ENCODE measurements at regions not wholly inside any gene's neighbourhood (a gene's known extent, or its start where the extent isn't known, plus 50 kb on each side); places are given as distances from the start of the nearest gene placed in this dataset.

DNA sequence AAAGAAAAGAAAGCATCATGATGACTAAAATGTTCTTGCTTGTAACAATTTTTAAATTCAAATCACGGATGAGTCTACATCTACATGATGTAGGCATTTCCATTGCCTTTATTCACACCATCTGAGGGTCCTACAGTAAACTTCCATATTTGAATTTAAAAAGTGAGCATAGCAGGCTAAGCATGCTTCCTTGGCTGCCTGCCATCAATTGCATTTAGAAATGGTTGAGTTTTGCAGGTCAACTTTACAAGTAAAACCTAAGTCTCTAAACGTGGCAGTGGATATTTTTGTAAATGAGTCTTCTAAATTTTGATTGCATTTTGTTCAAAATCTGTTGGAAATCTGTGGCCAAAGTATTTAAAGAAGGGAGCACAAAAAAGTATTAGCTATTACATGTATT, 136.5 kb upstream of the PTCH1 start:
- Histone ChIP-seq H3K9ac (ENCODE audit: insufficient read depth in 1 of 2, low read length in 2 of 2) (no peak overlapping the region), H3K36me3 (ENCODE audit: control insufficient read depth in 4 of 4, insufficient read depth in 4 of 4, low read length in 4 of 4) (no peaks in the 10 kb centered on the region), H3K27me3 (ENCODE audit: control insufficient read depth in 3 of 3, insufficient read depth in 3 of 3, low read length in 2 of 3) (no peaks in the 10 kb centered on the region), H3K4me3 (no peak overlapping the region), H3K4me1 (ENCODE audit: control insufficient read depth in 5 of 5, insufficient read depth in 5 of 5, low read length in 5 of 5) (no peaks in the 10 kb centered on the region), H3K9me3 (ENCODE audit: control insufficient read depth in 4 of 4, insufficient read depth in 3 of 4, low read length in 3 of 4) (no peaks in the 10 kb centered on the region), H3K27ac (ENCODE audit: low read depth in 1 of 2, low read length in 1 of 2) (no peak overlapping the region)
- no peak for TF ChIP-seq CTCF (IDR thresholded peaks at IDR 0.05; ENCODE audit: control extremely low read depth, extremely low read depth)
- ATAC-seq (ENCODE audit: insufficient read depth, low FRiP score) (no peak), DNase-seq (peak in 2 of 3 donors; percentile 38 to 66)
- WGBS, 2 donors: 69 to 82% methylated on average over 2 of the region's 2 CpGs

- Histone ChIP-seq H3K9me3 (ENCODE audit: control insufficient read depth in 4 of 4, insufficient read depth in 3 of 4, low read length in 3 of 4) (peaks cover 0 to 2% (median 0%) of the 10 kb centered on the region in 4 donors), H3K9ac (ENCODE audit: insufficient read depth in 1 of 2, low read length in 2 of 2) (no peak overlapping the region), H3K4me1 (ENCODE audit: control insufficient read depth in 5 of 5, insufficient read depth in 5 of 5, low read length in 5 of 5) (no peaks in the 10 kb centered on the region), H3K27ac (ENCODE audit: low read depth in 1 of 2, low read length in 1 of 2) (no peak overlapping the region), H3K27me3 (ENCODE audit: control insufficient read depth in 3 of 3, insufficient read depth in 3 of 3, low read length in 2 of 3) (no peaks in the 10 kb centered on the region), H3K4me3 (no peak overlapping the region), H3K36me3 (ENCODE audit: control insufficient read depth in 4 of 4, insufficient read depth in 4 of 4, low read length in 4 of 4) (no peaks in the 10 kb centered on the region)
- DNase-seq (no peak), ATAC-seq (ENCODE audit: insufficient read depth, low FRiP score) (no peak)
- no peak for TF ChIP-seq CTCF (IDR thresholded peaks at IDR 0.05; ENCODE audit: control extremely low read depth, extremely low read depth)
- 79 to 80% methylated on average over 3 of the region's 3 CpGs for WGBS, 2 donors
Observed at GRCh38 chr9:95650720-95651119, 133.9 kb upstream of the PTCH1 start.

DNA sequence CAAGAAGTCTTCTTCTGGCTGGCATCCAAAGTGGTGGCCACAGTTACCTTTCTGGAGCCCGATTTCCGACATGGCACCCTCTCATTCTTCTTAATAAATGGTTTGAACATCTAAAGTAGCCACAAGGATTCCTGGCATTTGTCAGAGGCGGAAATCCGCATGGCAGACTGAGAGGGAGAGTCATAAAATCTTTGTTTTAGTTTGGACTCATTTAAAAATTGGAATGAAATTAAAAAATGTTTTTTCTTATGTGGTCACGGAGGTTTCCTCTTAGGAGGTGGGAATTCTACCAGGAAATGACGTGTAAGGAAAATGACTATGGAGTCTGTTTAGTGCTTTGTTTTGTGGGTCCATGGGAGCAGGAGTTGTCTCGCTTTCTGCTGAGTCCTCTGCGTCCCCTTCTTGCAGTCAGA, 133.0 kb upstream of the PTCH1 start:
- no peak for TF ChIP-seq CTCF (IDR thresholded peaks at IDR 0.05; ENCODE audit: control extremely low read depth, extremely low read depth)
- WGBS, 2 donors: 73 to 79% methylated on average over 8 of the region's 8 CpGs
- ATAC-seq (ENCODE audit: insufficient read depth, low FRiP score) (no peak), DNase-seq (no peak)
- peaks cover 0 to under 1% (median 0%) of the 10 kb centered on the region in 5 donors for H3K4me1 ChIP-seq (ENCODE audit: control insufficient read depth in 5 of 5, insufficient read depth in 5 of 5, low read length in 5 of 5)
- no peak overlapping the region for H3K27ac ChIP-seq (ENCODE audit: low read depth in 1 of 2, low read length in 1 of 2)
- no peaks in the 10 kb centered on the region for H3K27me3 ChIP-seq (ENCODE audit: control insufficient read depth in 3 of 3, insufficient read depth in 3 of 3, low read length in 2 of 3)
- H3K9me3 ChIP-seq (ENCODE audit: control insufficient read depth in 4 of 4, insufficient read depth in 3 of 4, low read length in 3 of 4): peaks cover 0 to 4% (median 0%) of the 10 kb centered on the region in 4 donors
- no peaks in the 10 kb centered on the region for H3K36me3 ChIP-seq (ENCODE audit: control insufficient read depth in 4 of 4, insufficient read depth in 4 of 4, low read length in 4 of 4)
- no peak overlapping the region for H3K9ac ChIP-seq (ENCODE audit: insufficient read depth in 1 of 2, low read length in 2 of 2)
- no peak overlapping the region for H3K4me3 ChIP-seq

DNA sequence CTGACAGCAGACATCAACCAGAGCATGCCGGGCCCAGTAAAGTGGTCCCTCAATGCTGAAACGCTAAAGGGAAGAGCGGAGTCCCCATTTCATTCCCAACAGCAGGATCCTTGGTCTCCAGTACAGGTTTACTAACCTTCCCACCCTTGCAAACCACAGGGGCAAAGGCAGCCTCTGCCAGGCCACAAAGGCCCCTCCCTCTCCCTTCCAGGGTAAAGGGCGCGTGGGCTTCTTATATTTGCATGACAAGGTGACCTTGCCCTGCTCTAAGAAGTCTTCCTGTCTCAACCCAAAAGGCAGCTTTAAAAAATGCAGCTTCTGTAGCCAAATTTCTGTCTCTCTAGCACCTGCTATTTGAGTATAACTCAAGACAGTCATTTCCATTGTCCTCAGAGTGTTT, 131.5 kb upstream of the PTCH1 start:
- DNase-seq: no peak
- no peaks in the 10 kb centered on the region for H3K27me3 ChIP-seq (ENCODE audit: control insufficient read depth in 3 of 3, insufficient read depth in 3 of 3, low read length in 2 of 3)
- no peaks in the 10 kb centered on the region for H3K36me3 ChIP-seq (ENCODE audit: control insufficient read depth in 4 of 4, insufficient read depth in 4 of 4, low read length in 4 of 4)
- TF ChIP-seq CTCF (IDR thresholded peaks at IDR 0.05; ENCODE audit: control extremely low read depth, extremely low read depth): no peak
- no peak overlapping the region for H3K4me3 ChIP-seq
- H3K9ac ChIP-seq (ENCODE audit: insufficient read depth in 1 of 2, low read length in 2 of 2): no peak overlapping the region
- no peak overlapping the region for H3K27ac ChIP-seq (ENCODE audit: low read depth in 1 of 2, low read length in 1 of 2)
- H3K9me3 ChIP-seq (ENCODE audit: control insufficient read depth in 4 of 4, insufficient read depth in 3 of 4, low read length in 3 of 4): peaks cover 0 to 4% (median 0%) of the 10 kb centered on the region in 4 donors
- no peak for ATAC-seq (ENCODE audit: insufficient read depth, low FRiP score)
- 93 to 96% methylated on average over 5 of the region's 5 CpGs for WGBS, 2 donors
- peaks cover 0 to 4% (median 0%) of the 10 kb centered on the region in 5 donors for H3K4me1 ChIP-seq (ENCODE audit: control insufficient read depth in 5 of 5, insufficient read depth in 5 of 5, low read length in 5 of 5)
